ENCODE measurements at regions not wholly inside any gene's neighbourhood (a gene's known extent, or its start where the extent isn't known, plus 50 kb on each side); places are given as distances from the start of the nearest gene placed in this dataset.

DNA sequence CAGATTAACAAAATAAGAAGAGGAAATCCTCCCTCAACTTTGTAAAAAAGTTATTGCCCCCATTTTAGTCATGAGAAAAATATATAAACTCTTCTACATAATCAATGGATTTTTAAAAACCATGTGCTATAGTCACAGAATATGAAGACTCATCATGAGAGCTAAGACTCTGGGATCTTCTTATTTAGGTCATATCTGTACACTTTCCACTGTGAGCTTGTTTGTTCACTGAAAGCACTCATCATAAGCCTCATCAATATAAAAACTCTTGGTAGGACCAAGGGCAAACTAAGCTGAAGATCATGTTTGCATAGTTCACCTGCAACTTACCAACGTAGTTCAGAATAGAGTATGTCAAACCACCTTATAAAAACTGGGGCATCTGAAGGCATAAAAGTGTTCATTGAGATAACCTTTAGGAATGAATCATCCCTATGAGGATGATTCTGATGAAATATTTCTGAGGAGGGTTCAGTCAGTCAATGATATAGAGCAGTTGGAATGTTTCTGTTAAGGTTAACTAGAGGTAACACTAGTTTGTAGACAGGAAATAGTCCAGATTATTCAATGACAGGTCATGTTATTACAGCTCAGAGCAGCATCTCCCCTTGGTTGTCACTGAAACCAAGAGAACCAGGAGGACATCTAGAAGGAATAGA, 289.9 kb upstream of the SMC2 start:
- H3K27me3 Mint-ChIP-seq (ENCODE audit: low read depth): no peaks in the 10 kb centered on the region
- TF ChIP-seq CTCF (conservative IDR thresholded peaks at IDR 0.05): no peak
- no peaks in the 10 kb centered on the region for H3K9me3 Mint-ChIP-seq
- no peaks in the 10 kb centered on the region for H3K4me1 Mint-ChIP-seq
- no peak for DNase-seq (ENCODE audit: low read depth, low spot score)
- H3K4me3 Mint-ChIP-seq: no peak overlapping the region
- no peak overlapping the region for H3K27ac Mint-ChIP-seq (ENCODE audit: unreplicated experiment)
- H3K36me3 Mint-ChIP-seq (ENCODE audit: low read depth): no peaks in the 10 kb centered on the region

DNA sequence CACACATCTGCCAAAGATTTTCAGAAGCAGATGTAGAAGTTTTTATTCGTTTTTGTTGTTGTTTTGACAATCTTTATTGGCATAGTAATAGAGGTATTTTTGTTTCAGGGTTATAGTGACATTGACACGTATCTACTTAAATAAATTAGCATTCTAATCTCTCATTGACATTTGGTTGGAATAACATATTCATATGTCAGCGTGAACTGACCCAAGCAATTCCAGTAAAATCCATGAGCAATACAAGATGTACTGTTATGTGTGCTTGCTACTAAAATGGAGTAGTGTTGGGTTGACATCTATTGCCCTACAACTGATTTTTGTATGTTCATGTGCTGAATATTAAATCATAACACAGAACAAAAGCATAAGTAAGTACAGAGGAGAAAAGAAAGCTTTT, 284.4 kb upstream of the SMC2 start:
- Mint-ChIP-seq H3K4me1 (no peaks in the 10 kb centered on the region), H3K4me3 (no peak overlapping the region), H3K27ac (ENCODE audit: unreplicated experiment) (no peak overlapping the region), H3K36me3 (ENCODE audit: low read depth) (no peaks in the 10 kb centered on the region), H3K27me3 (ENCODE audit: low read depth) (no peaks in the 10 kb centered on the region), H3K9me3 (no peaks in the 10 kb centered on the region)
- no peak for TF ChIP-seq CTCF (conservative IDR thresholded peaks at IDR 0.05)
- DNase-seq (ENCODE audit: low read depth, low spot score): no peak

- H3K27me3 Mint-ChIP-seq (ENCODE audit: low read depth): no peaks in the 10 kb centered on the region
- H3K9me3 Mint-ChIP-seq: no peaks in the 10 kb centered on the region
- no peak for DNase-seq (ENCODE audit: low read depth, low spot score)
- H3K36me3 Mint-ChIP-seq (ENCODE audit: low read depth): no peaks in the 10 kb centered on the region
- H3K4me3 Mint-ChIP-seq: no peak overlapping the region
- no peaks in the 10 kb centered on the region for H3K4me1 Mint-ChIP-seq
- no peak for TF ChIP-seq CTCF (conservative IDR thresholded peaks at IDR 0.05)
- no peak overlapping the region for H3K27ac Mint-ChIP-seq (ENCODE audit: unreplicated experiment)
Observed at GRCh38 chr9:103811462-103811861, 282.6 kb upstream of the SMC2 start.

GRCh38 chr9:103816146-103816545, 278.0 kb upstream of the SMC2 start:
- Mint-ChIP-seq H3K9me3 (no peaks in the 10 kb centered on the region), H3K27me3 (ENCODE audit: low read depth) (no peaks in the 10 kb centered on the region), H3K36me3 (ENCODE audit: low read depth) (no peaks in the 10 kb centered on the region), H3K27ac (ENCODE audit: unreplicated experiment) (no peak overlapping the region), H3K4me1 (no peaks in the 10 kb centered on the region), H3K4me3 (no peak overlapping the region)
- no peak for TF ChIP-seq CTCF (conservative IDR thresholded peaks at IDR 0.05)
- DNase-seq (ENCODE audit: low read depth, low spot score): no peak

DNA sequence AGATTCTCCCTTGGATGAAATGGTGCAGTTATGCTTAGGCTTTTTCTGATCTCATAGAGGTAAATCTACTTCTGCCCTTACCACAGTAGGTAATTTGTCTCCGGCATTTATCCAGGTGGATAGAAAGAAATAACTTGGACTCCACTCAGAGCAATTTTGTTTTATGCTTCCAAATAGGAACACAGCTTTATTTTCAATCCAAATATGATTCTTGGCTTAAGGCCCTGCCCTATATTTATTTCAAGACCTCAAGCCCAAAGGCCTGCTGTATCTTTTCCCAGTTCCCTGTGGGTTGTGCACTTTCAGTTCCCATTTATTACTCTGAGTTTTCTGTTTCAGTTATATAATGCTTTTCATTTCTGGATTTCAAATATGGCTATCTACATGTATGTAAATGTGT, 274.2 kb upstream of the SMC2 start:
- H3K4me1 Mint-ChIP-seq: no peaks in the 10 kb centered on the region
- no peak for TF ChIP-seq CTCF (conservative IDR thresholded peaks at IDR 0.05)
- H3K4me3 Mint-ChIP-seq: no peak overlapping the region
- H3K9me3 Mint-ChIP-seq: no peaks in the 10 kb centered on the region
- H3K36me3 Mint-ChIP-seq (ENCODE audit: low read depth): no peaks in the 10 kb centered on the region
- H3K27ac Mint-ChIP-seq (ENCODE audit: unreplicated experiment): no peak overlapping the region
- no peaks in the 10 kb centered on the region for H3K27me3 Mint-ChIP-seq (ENCODE audit: low read depth)
- DNase-seq (ENCODE audit: low read depth, low spot score): no peak
